NCI-H510A (cell line): ENCODE measurements at regions not wholly inside any gene's neighbourhood (a gene's known extent, or its start where the extent isn't known, plus 50 kb on each side); places are given as distances from the start of the nearest gene placed in this dataset.

Experiments
- DNase-seq: peaks from one replicate; lab custom pipeline; 2025; lab: John Stamatoyannopoulos, UW

- DNase-seq: no peak
Measured at GRCh38 chr5:124372457-124372856, 374.0 kb downstream of the ZNF608 start.

GRCh38 chr5:124371111-124371706 lies 375.2 kb downstream of the ZNF608 start:
- no peak for DNase-seq

GRCh38 chr5:124370601-124371000 lies 375.8 kb downstream of the ZNF608 start:
- no peak for DNase-seq

GRCh38 chr5:124365361-124365801 lies 381.1 kb downstream of the ZNF608 start:
- DNase-seq: peak; percentile 81

- no peak for DNase-seq
Measured at GRCh38 chr5:124355928-124356327, 390.5 kb downstream of the ZNF608 start.

- no peak for DNase-seq
Measured at GRCh38 chr5:124353016-124353415, 393.4 kb downstream of the ZNF608 start.

- DNase-seq: no peak
Measured at GRCh38 chr5:124352312-124352711, 394.1 kb downstream of the ZNF608 start.

- DNase-seq: no peak
Measured at GRCh38 chr5:124349931-124350330, 396.5 kb downstream of the ZNF608 start.

GRCh38 chr5:124343451-124343867 lies 403.0 kb downstream of the ZNF608 start:
- no peak for DNase-seq

- no peak for DNase-seq
Measured at GRCh38 chr5:124342986-124343385, 403.5 kb downstream of the ZNF608 start.

GRCh38 chr5:124342584-124342983 lies 403.9 kb downstream of the ZNF608 start:
- no peak for DNase-seq

GRCh38 chr5:124342027-124342471 lies 404.4 kb downstream of the ZNF608 start:
- DNase-seq: no peak

- no peak for DNase-seq
Measured at GRCh38 chr5:124341066-124341858, 405.2 kb downstream of the ZNF608 start.

GRCh38 chr5:124337996-124338395 lies 408.4 kb downstream of the ZNF608 start:
- DNase-seq: no peak

- no peak for DNase-seq
Measured at GRCh38 chr5:124333298-124333979, 413.0 kb downstream of the ZNF608 start.

GRCh38 chr5:124332273-124332672 lies 414.2 kb downstream of the ZNF608 start:
- no peak for DNase-seq

GRCh38 chr5:124330595-124331220 lies 415.7 kb downstream of the ZNF608 start:
- no peak for DNase-seq

- no peak for DNase-seq
Measured at GRCh38 chr5:124328201-124328600, 418.2 kb downstream of the ZNF608 start.

- no peak for DNase-seq
Measured at GRCh38 chr5:124318661-124319060, 427.8 kb downstream of the ZNF608 start.

GRCh38 chr5:124317451-124317850 lies 429.0 kb downstream of the ZNF608 start:
- DNase-seq: no peak

GRCh38 chr5:124315741-124316415 lies 430.6 kb downstream of the ZNF608 start:
- DNase-seq: no peak

- no peak for DNase-seq
Measured at GRCh38 chr5:124310453-124310852, 436.0 kb downstream of the ZNF608 start.
